OCI-LY7 (cell line): ENCODE measurements at regions not wholly inside any gene's neighbourhood (a gene's known extent, or its start where the extent isn't known, plus 50 kb on each side); places are given as distances from the start of the nearest gene placed in this dataset.

ENCODE experiments used
- BruUV-seq: library from RNA; stranded (reverse); fragments of 400-500 nt; replicated peaks from 2 replicates; lab custom pipeline; 2021; lab: Mats Ljungman, UMichigan
- CTCF ChIA-PET: fragments of 300-600 bp; sonication (Branson Sonifier 250); formaldehyde crosslinking; loops from one replicate; lab custom pipeline; 2022; ENCODE audit warnings: antibody characterized with exemption; ENCODE audit not compliant: unreplicated experiment; lab: Charles Lee
- POLR2A ChIA-PET: fragments of 300-600 bp; sonication (Branson Sonifier 250); formaldehyde crosslinking; loops from one replicate; lab custom pipeline; 2022; ENCODE audit warnings: antibody characterized with exemption; lab: Charles Lee
- DNase-seq: peaks from one replicate; pipeline ENCODE4 v3.0.0-alpha.2; 2015; ENCODE audit warnings: low spot score
- H2AFZ ChIP-seq: fragments of 200-600 bp; sonication (generic), shearing (Covaris generic); 2 replicates; pipeline ENCODE4 v1.6.1; 2014; ENCODE audit warnings: mild to moderate bottlenecking, antibody characterized with exemption, low read length, moderate library complexity
- H3K27ac ChIP-seq: fragments of 200-600 bp; sonication (generic); 2 replicates; pipeline ENCODE4 v1.5.1; 2014; ENCODE audit warnings: mixed run types, low read depth, mild to moderate bottlenecking, moderate library complexity, low read length, inconsistent platforms; ENCODE audit not compliant: poor library complexity, severe bottlenecking
- H3K36me3 ChIP-seq: fragments of 200-600 bp; sonication (generic); 2 replicates; pipeline ENCODE4 v1.6.1; 2014; ENCODE audit warnings: mild to moderate bottlenecking, antibody characterized with exemption, low read length, moderate library complexity, mixed read lengths; ENCODE audit not compliant: insufficient read depth
- H3K4me1 ChIP-seq: fragments of 200-600 bp; sonication (generic); 2 replicates; pipeline ENCODE4 v1.5.1; 2014; ENCODE audit warnings: mild to moderate bottlenecking, low read length; ENCODE audit not compliant: insufficient read depth, poor library complexity, severe bottlenecking
- H3K4me2 ChIP-seq: fragments of 200-600 bp; sonication (generic); 2 replicates; pipeline ENCODE4 v1.6.1; 2014; ENCODE audit warnings: mild to moderate bottlenecking, low read length
- H3K4me3 ChIP-seq: fragments of 200-600 bp; sonication (generic); 2 replicates; pipeline ENCODE4 v1.5.1; 2014; ENCODE audit warnings: mild to moderate bottlenecking, low read depth, low read length; ENCODE audit not compliant: poor library complexity, severe bottlenecking
- H3K79me2 ChIP-seq: fragments of 200-600 bp; sonication (generic); 2 replicates; pipeline ENCODE4 v1.6.1; 2016; ENCODE audit warnings: low read depth, mild to moderate bottlenecking, low read length, moderate library complexity, mixed read lengths; ENCODE audit not compliant: insufficient read depth
- H3K9me2 ChIP-seq: fragments of 200-600 bp; sonication (generic); 2 replicates; pipeline ENCODE4 v1.6.1; 2016; ENCODE audit warnings: mild to moderate bottlenecking, low read length, mixed read lengths; ENCODE audit not compliant: insufficient read depth
- H3K9me3 ChIP-seq: fragments of 200-600 bp; sonication (generic); 2 replicates; pipeline ENCODE4 v1.6.1; 2014; ENCODE audit warnings: mild to moderate bottlenecking, mixed run types, low read length, mixed read lengths
- H4K20me1 ChIP-seq: fragments of 200-600 bp; sonication (generic); 2 replicates; pipeline ENCODE4 v1.6.1; 2014; ENCODE audit warnings: mild to moderate bottlenecking, antibody characterized with exemption, low read length, moderate library complexity, mixed read lengths; ENCODE audit not compliant: insufficient read depth
- EZH2phosphoT487 ChIP-seq: fragments of 200-600 bp; sonication (generic); IDR thresholded peaks from 2 replicates; pipeline ENCODE4 v1.6.1; 2018; ENCODE audit warnings: low read depth, borderline replicate concordance, mild to moderate bottlenecking, mixed run types, antibody characterized with exemption, low read length, moderate library complexity, mixed read lengths
- intact Hi-C: fragments of 100-400 bp; cut with micrococcal nuclease; formaldehyde crosslinking; loops from one replicate; pipeline ENCODE4 v1.10.0; 2022; ENCODE audit not compliant: unreplicated experiment
- TF ChIP-seq, protein P1 (sequence below): fragments of 200-600 bp; sonication (generic); conservative IDR thresholded peaks from 2 replicates; pipeline ENCODE4 v1.5.1; 2014; ENCODE audit warnings: mild to moderate bottlenecking, antibody characterized with exemption, low read length, moderate library complexity, mixed read lengths

DNA sequence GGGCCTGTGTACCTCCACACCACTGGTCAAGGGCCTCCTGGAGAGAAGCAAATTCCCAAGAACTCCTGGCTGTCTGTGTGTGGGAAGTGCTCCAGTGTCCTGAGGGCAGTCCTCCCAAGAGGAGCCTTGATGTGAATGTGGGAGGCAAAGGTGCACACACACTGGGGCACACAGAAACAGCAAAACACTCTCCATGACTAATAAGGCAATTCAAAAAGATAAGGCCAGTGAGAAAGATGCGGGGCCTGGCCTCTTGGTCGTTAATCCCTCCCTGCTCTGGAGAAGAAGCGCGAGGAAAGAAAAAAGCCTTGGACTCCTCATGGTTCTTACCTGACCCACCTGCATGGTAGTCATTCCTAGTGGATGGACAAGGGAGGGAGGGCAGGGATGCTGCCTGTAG lies 373.2 kb downstream of the SLC4A3 start:
- Histone ChIP-seq H3K9me3 (no peaks in the 10 kb centered on the region), H3K4me1 (no peaks in the 10 kb centered on the region), H3K36me3 (no peaks in the 10 kb centered on the region), H3K4me2 (no peak overlapping the region), H3K4me3 (no peak overlapping the region), H4K20me1 (no peaks in the 10 kb centered on the region), H3K9me2 (no peaks in the 10 kb centered on the region), H2AFZ (no peak overlapping the region), H3K27ac (no peak overlapping the region), H3K79me2 (no peaks in the 10 kb centered on the region)
- CTCF ChIA-PET: no interaction called here
- POLR2A ChIA-PET: no interaction called here
- no TSS peak for BruUV-seq
- DNase-seq: no peak
- TF ChIP-seq, protein P1, sequence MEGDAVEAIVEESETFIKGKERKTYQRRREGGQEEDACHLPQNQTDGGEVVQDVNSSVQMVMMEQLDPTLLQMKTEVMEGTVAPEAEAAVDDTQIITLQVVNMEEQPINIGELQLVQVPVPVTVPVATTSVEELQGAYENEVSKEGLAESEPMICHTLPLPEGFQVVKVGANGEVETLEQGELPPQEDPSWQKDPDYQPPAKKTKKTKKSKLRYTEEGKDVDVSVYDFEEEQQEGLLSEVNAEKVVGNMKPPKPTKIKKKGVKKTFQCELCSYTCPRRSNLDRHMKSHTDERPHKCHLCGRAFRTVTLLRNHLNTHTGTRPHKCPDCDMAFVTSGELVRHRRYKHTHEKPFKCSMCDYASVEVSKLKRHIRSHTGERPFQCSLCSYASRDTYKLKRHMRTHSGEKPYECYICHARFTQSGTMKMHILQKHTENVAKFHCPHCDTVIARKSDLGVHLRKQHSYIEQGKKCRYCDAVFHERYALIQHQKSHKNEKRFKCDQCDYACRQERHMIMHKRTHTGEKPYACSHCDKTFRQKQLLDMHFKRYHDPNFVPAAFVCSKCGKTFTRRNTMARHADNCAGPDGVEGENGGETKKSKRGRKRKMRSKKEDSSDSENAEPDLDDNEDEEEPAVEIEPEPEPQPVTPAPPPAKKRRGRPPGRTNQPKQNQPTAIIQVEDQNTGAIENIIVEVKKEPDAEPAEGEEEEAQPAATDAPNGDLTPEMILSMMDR: no peak
- TF ChIP-seq EZH2phosphoT487: no peak
- intact Hi-C loops: no loop called here

DNA sequence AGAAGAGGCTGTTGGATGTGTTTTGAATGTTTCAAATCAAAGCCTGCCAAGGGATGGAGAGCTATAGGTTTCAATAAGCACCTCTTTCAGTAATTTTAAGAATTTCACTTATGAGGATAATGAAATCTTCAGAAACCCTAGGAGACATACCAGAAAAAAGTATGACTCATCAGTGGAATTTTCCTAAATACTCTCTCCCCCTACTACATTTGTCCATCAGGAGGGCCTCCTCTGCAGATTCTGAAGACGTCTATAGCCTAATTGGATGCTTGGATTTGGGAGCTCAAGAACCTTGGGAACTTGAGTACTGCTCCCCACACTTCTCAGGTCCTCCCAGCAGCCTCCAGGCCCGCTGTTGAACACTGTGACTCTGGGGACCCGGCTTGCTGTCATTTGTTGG lies 374.3 kb downstream of the SLC4A3 start:
- no peaks in the 10 kb centered on the region for H3K9me3 ChIP-seq
- intact Hi-C loops: no loop called here
- no TSS peak for BruUV-seq
- H2AFZ ChIP-seq: no peak overlapping the region
- no peaks in the 10 kb centered on the region for H3K4me1 ChIP-seq
- no peaks in the 10 kb centered on the region for H3K36me3 ChIP-seq
- H3K9me2 ChIP-seq: no peaks in the 10 kb centered on the region
- H3K79me2 ChIP-seq: no peaks in the 10 kb centered on the region
- POLR2A ChIA-PET: interaction anchor here (0.6 kb wide), 1 partner anchor 1606 kb away, joined by 3 read pairs; no protein-coding TSS in a partner anchor
- CTCF ChIA-PET: no interaction called here
- TF ChIP-seq, protein P1: no peak
- no peak for TF ChIP-seq EZH2phosphoT487
- H3K4me3 ChIP-seq: no peak overlapping the region
- no peak for DNase-seq
- no peak overlapping the region for H3K4me2 ChIP-seq
- H3K27ac ChIP-seq: no peak overlapping the region
- no peaks in the 10 kb centered on the region for H4K20me1 ChIP-seq

DNA sequence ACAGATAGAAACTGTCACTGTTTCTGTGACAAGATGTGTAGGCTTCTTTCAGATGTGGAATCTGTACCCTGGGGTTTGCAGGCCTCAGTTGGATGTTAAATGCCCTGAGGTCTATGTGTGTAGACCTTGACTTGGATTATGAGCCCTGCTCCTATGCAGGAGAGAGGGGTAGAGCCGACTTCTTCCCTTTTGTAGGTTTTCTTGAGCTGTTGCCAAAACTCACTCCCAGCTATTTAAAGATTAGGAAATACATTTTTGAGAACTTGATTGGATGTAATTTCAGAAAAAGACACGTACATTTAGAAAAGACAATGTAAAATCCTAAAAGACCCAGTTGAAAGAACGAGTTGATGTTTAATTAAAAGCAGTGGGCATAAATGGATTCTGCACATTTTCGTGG lies 374.8 kb downstream of the SLC4A3 start:
- no peaks in the 10 kb centered on the region for H3K4me1 ChIP-seq
- no peaks in the 10 kb centered on the region for H3K9me2 ChIP-seq
- H3K9me3 ChIP-seq: no peaks in the 10 kb centered on the region
- no peak overlapping the region for H3K27ac ChIP-seq
- H4K20me1 ChIP-seq: no peaks in the 10 kb centered on the region
- H3K36me3 ChIP-seq: no peaks in the 10 kb centered on the region
- no TSS peak for BruUV-seq
- no peak overlapping the region for H2AFZ ChIP-seq
- TF ChIP-seq EZH2phosphoT487: no peak
- TF ChIP-seq, protein P1: no peak
- intact Hi-C loops: no loop called here
- H3K4me3 ChIP-seq: no peak overlapping the region
- ChIA-PET CTCF (no interaction called here), POLR2A (no interaction called here)
- DNase-seq: no peak
- no peak overlapping the region for H3K4me2 ChIP-seq
- no peaks in the 10 kb centered on the region for H3K79me2 ChIP-seq
